Esophagus (tissue), 2 donors: ENCODE measurements at regions not wholly inside any gene's neighbourhood (a gene's known extent, or its start where the extent isn't known, plus 50 kb on each side); places are given as distances from the start of the nearest gene placed in this dataset.

Experiments used
- H3K27ac ChIP-seq, 2 donors: one replicate each; pipeline ENCODE4 v1.5.1; 2013; ENCODE audit warnings: low read depth in 2 of 2, mild to moderate bottlenecking in 2 of 2, inconsistent platforms in 1 of 2, low read length in 1 of 2, moderate library complexity in 1 of 2
- H3K27me3 ChIP-seq, 2 donors: one replicate each; pipeline ENCODE4 v1.6.1; 2013; ENCODE audit warnings: low read length in 2 of 2, control low read depth in 1 of 2, mild to moderate bottlenecking in 1 of 2; ENCODE audit not compliant: insufficient read depth in 2 of 2, control insufficient read depth in 1 of 2
- H3K36me3 ChIP-seq, 2 donors: one replicate each; pipeline ENCODE4 v1.6.1; 2013; ENCODE audit warnings: low read length in 1 of 2; ENCODE audit not compliant: control insufficient read depth in 2 of 2, insufficient read depth in 2 of 2
- H3K4me1 ChIP-seq, 2 donors: one replicate each; pipeline ENCODE4 v1.6.1; 2013; ENCODE audit warnings: low read length in 1 of 2; ENCODE audit not compliant: control insufficient read depth in 2 of 2, insufficient read depth in 2 of 2
- H3K4me3 ChIP-seq, 2 donors: one replicate each; pipeline ENCODE4 v1.5.1; 2013; ENCODE audit warnings: low read length in 2 of 2, mild to moderate bottlenecking in 2 of 2, low read depth in 1 of 2, moderate library complexity in 1 of 2
- H3K9me3 ChIP-seq, 2 donors: one replicate each; pipeline ENCODE4 v1.6.1; 2013; ENCODE audit warnings: mild to moderate bottlenecking in 2 of 2, low read depth in 1 of 2, low read length in 1 of 2, moderate library complexity in 1 of 2; ENCODE audit not compliant: control insufficient read depth in 2 of 2, insufficient read depth in 1 of 2
- WGBS, 2 donors: extraction: QIAGEN DNeasy Blood & Tissue Kit; methylation state at CpG; one replicate each; pipeline ENCODE4 v1.1.7; 2013; 5-methylcytosine and 5-hydroxymethylcytosine counted together
- donor health status: healthy with polysubstance abuse.
- donor health status: Bipolar disorder and iron deficiency.

- Histone ChIP-seq H3K36me3 (no peaks in the 10 kb centered on the region), H3K4me3 (no peak overlapping the region), H3K27ac (no peak overlapping the region), H3K4me1 (peaks cover 1 to 2% of the 10 kb centered on the region in 2 donors), H3K9me3 (no peaks in the 10 kb centered on the region), H3K27me3 (no peaks in the 10 kb centered on the region)
- WGBS, 2 donors, result 40 to 69% methylated on average over 1 of the region's 1 CpG
These were observed 69.5 kb downstream of the ACTBL2 start for GRCh38 chr5:57413145-57413544.

DNA sequence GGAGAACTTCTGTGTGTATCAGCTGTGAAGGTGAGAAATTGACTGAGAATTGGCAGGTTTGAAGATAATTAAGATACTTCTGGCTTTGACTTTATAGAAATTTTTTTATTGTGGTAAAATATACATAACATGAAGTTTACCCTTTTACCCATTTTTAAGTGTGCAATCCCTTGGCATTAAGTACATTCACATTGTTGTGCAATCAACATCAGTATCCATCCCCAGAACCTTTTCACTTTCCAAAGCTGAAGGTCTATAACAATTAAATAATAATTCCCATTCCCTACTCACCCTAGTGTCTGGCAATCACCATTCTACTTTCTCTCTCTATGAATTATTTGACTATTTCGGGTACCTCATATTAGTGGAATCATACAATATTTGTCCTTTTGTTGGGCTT lies 69.9 kb downstream of the ACTBL2 start:
- Histone ChIP-seq H3K4me3 (no peak overlapping the region), H3K36me3 (no peaks in the 10 kb centered on the region), H3K9me3 (no peaks in the 10 kb centered on the region), H3K4me1 (peaks cover 2 to 3% of the 10 kb centered on the region in 2 donors), H3K27me3 (no peaks in the 10 kb centered on the region), H3K27ac (no peak overlapping the region)
- 93 to 96% methylated on average over 1 of the region's 1 CpG for WGBS, 2 donors

- no peaks in the 10 kb centered on the region for H3K36me3 ChIP-seq
- WGBS, 2 donors, result 53 to 66% methylated on average over 4 of the region's 4 CpGs
- H3K4me1 ChIP-seq, result peaks cover 2 to 3% of the 10 kb centered on the region in 2 donors
- H3K27me3 ChIP-seq, result no peaks in the 10 kb centered on the region
- H3K4me3 ChIP-seq, result no peak overlapping the region
- H3K27ac ChIP-seq, result no peak overlapping the region
- no peaks in the 10 kb centered on the region for H3K9me3 ChIP-seq
These were observed 70.6 kb downstream of the ACTBL2 start for GRCh38 chr5:57411982-57412381.

DNA sequence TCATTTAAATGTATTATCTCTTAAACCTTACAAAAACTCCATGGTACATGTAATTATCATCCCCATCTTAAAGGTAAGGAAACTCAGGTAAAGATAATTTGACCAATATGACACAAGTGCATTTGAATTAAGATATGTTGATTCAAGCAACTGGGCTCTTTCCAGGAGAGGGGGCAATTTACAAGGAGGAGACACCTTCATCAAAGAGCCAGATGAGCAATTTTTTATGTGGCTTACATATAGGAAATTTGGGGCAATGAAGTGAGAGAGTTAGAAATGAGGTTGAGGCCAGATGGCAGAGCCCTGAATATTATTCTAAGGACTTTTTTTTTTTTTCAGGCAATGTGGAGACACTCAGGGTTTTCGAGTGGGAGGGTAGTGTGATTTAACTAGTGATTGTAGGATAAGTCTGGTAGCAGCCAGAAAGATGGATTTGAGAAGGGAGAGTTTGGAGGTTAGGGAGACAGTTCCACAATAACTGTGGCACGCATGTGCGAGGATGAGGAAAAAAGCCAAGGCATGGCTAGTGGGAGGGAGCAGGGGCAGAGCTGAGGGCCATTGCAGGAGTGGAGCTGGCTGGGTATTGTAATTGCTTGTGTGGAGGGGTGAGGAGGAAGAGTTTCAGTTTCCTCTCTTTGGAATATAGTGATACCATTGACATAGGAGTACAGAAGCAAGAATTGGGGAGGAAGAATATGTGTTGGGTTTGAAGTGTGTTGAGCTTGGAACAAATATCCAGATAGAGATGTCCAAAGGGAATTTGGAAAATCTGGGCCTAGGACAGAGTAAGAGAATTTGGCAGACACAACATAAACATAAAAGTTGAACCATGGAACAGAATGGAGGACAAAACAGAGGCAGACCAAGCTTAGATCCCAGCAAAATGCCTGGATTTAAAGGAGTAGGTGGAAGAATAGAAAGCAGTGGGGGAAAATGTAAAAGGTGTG lies 72.0 kb downstream of the ACTBL2 start:
- Histone ChIP-seq H3K4me3 (no peak overlapping the region), H3K27ac (no peak overlapping the region), H3K9me3 (no peaks in the 10 kb centered on the region), H3K4me1 (peaks cover 2 to 3% of the 10 kb centered on the region in 2 donors), H3K36me3 (no peaks in the 10 kb centered on the region), H3K27me3 (no peaks in the 10 kb centered on the region)
- WGBS, 2 donors, result 77 to 83% methylated on average over 3 of the region's 3 CpGs

DNA sequence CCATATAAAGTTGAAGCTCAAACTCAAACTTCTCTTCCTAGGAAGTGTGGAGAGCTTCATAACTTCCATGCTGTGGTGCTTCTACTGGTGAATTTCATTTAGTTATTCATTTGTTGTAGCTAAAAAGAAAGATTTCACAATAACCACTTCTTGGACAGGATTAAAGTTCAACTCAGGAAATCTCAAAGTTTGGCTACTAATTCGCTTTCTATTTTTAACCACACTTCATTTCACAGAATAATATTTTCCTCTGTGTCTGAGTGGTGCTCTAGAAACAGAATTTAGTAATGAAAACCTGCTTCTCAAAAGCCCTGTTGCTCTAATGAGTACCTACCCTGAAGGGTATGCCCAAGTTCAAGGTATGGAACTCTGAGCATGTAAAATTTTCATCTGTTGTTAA lies 73.9 kb downstream of the ACTBL2 start:
- H3K27ac ChIP-seq, result no peak overlapping the region

GRCh38 chr5:57408285-57408684 lies 74.3 kb downstream of the ACTBL2 start:
- no peaks in the 10 kb centered on the region for H3K27me3 ChIP-seq
- no peaks in the 10 kb centered on the region for H3K36me3 ChIP-seq
- H3K4me1 ChIP-seq, result peaks cover 2 to 3% of the 10 kb centered on the region in 2 donors
- WGBS, 2 donors, result 81 to 94% methylated on average over 5 of the region's 5 CpGs
- no peak overlapping the region for H3K4me3 ChIP-seq
- H3K27ac ChIP-seq, result no peak overlapping the region
- H3K9me3 ChIP-seq, result no peaks in the 10 kb centered on the region

More for the DNA sequence above, 73.9 kb downstream of the ACTBL2 start:
- WGBS, 2 donors, result 49 to 55% methylated on average over 1 of the region's 1 CpG
- no peaks in the 10 kb centered on the region for H3K36me3 ChIP-seq
- H3K4me1 ChIP-seq, result peaks cover 2 to 3% of the 10 kb centered on the region in 2 donors
- H3K27me3 ChIP-seq, result no peaks in the 10 kb centered on the region
- H3K9me3 ChIP-seq, result no peaks in the 10 kb centered on the region
- H3K4me3 ChIP-seq, result no peak overlapping the region

GRCh38 chr5:57407391-57407790 lies 75.2 kb downstream of the ACTBL2 start:
- Histone ChIP-seq H3K9me3 (no peaks in the 10 kb centered on the region), H3K4me1 (peaks cover 2 to 3% of the 10 kb centered on the region in 2 donors), H3K4me3 (no peak overlapping the region), H3K27me3 (no peaks in the 10 kb centered on the region), H3K36me3 (no peaks in the 10 kb centered on the region), H3K27ac (no peak overlapping the region)
- 81 to 94% methylated on average over 5 of the region's 5 CpGs for WGBS, 2 donors

- Histone ChIP-seq H3K4me3 (no peak overlapping the region), H3K27me3 (no peaks in the 10 kb centered on the region), H3K9me3 (no peaks in the 10 kb centered on the region), H3K4me1 (peaks cover 2 to 3% of the 10 kb centered on the region in 2 donors), H3K36me3 (no peaks in the 10 kb centered on the region), H3K27ac (no peak overlapping the region)
- 56 to 84% methylated on average over 2 of the region's 2 CpGs for WGBS, 2 donors
These were observed 76.0 kb downstream of the ACTBL2 start for GRCh38 chr5:57406641-57407040.

- Histone ChIP-seq H3K27ac (no peak overlapping the region), H3K36me3 (no peaks in the 10 kb centered on the region), H3K4me3 (no peak overlapping the region), H3K9me3 (no peaks in the 10 kb centered on the region), H3K27me3 (no peaks in the 10 kb centered on the region), H3K4me1 (peaks cover 2 to 3% of the 10 kb centered on the region in 2 donors)
These were observed 76.6 kb downstream of the ACTBL2 start for GRCh38 chr5:57405984-57406383.

DNA sequence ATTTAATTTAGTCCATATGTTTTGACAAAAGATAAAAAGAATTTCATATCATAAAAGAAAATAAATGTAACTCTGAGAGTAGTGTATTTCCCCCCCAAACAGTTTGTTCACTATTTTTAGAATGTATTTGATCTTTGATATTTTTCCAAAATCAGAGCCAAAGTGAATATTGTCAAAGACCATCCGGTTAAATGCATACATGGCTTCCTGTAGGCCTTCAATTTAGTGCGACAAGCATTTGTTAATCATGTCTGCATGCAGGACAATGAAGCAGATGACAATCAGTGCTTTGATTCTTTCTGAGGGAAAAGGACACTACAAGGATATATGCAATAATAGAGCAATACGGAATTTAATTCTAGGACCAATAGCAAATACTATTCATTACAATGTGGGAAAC lies 79.8 kb downstream of the ACTBL2 start:
- no peaks in the 10 kb centered on the region for H3K36me3 ChIP-seq
- no peaks in the 10 kb centered on the region for H3K9me3 ChIP-seq
- H3K27me3 ChIP-seq, result no peaks in the 10 kb centered on the region
- WGBS, 2 donors, result 63 to 79% methylated on average over 3 of the region's 3 CpGs
- H3K27ac ChIP-seq, result no peak overlapping the region
- no peaks in the 10 kb centered on the region for H3K4me1 ChIP-seq
- no peak overlapping the region for H3K4me3 ChIP-seq
